Esophagus muscularis mucosa (tissue), 4 donors: ENCODE measurements at regions not wholly inside any gene's neighbourhood (a gene's known extent, or its start where the extent isn't known, plus 50 kb on each side); places are given as distances from the start of the nearest gene placed in this dataset.

Experiments used
- DNase-seq: peaks from one replicate; pipeline ENCODE4 v3.0.0-alpha.2; 2017; ENCODE audit errors: extremely low spot score
- H3K27ac ChIP-seq, 4 donors: fragments of 200-600 bp; sonication (generic); replicated peaks in 1 of 4; 1 replicate in 3 of 4; 2 replicates in 1 of 4; pipeline ENCODE4 v1.5.1; 2016 to 2019; ENCODE audit warnings: mild to moderate bottlenecking in 1 of 4
- H3K27me3 ChIP-seq, 4 donors: fragments of 200-600 bp; sonication (generic); one replicate each; pipeline versions ENCODE4 v1.5.1 to v1.6.0; 2016 to 2019
- H3K36me3 ChIP-seq, 4 donors: fragments of 200-600 bp; sonication (generic); one replicate each; pipeline ENCODE4 v1.5.1; 2016 to 2019
- H3K4me1 ChIP-seq, 4 donors: fragments of 200-600 bp; sonication (generic); one replicate each; pipeline ENCODE4 v1.5.1; 2016 to 2019
- H3K4me3 ChIP-seq, 4 donors: fragments of 200-600 bp; sonication (generic); 1 replicate in 2 of 4; 2 replicates in 2 of 4; pipeline ENCODE4 v1.5.1; 2016 to 2019; ENCODE audit warnings: mild to moderate bottlenecking in 4 of 4, moderate library complexity in 1 of 4
- H3K9me3 ChIP-seq, 4 donors: fragments of 200-600 bp; sonication (generic); 1 replicate in 3 of 4; 2 replicates in 1 of 4; pipeline ENCODE4 v1.5.1; 2016 to 2019
- CTCF ChIP-seq, 3 experiments: fragments of 200-600 bp in 2 of 3; fragments of 450-650 bp in 1 of 3; sonication (generic) in 2 of 3; IDR thresholded peaks; one replicate each; pipeline ENCODE4 v1.5.1; 2017 to 2019; ENCODE audit warnings: antibody characterized with exemption in 3 of 3, mild to moderate bottlenecking in 2 of 3, moderate library complexity in 1 of 3
- EP300 ChIP-seq: sonication (generic); formaldehyde crosslinking; IDR thresholded peaks from one replicate; pipeline ENCODE4 v1.6.1; 2017; ENCODE audit warnings: antibody characterized with exemption
- POLR2A ChIP-seq: fragments of 450-650 bp; IDR thresholded peaks from one replicate; pipeline ENCODE4 v1.6.1; 2017; ENCODE audit warnings: antibody characterized with exemption, moderate library complexity, mild to moderate bottlenecking, low read depth
- POLR2AphosphoS5 ChIP-seq, 2 donors: sonication (generic); formaldehyde crosslinking; IDR thresholded peaks; one replicate each; pipeline ENCODE4 v1.6.1; 2017; ENCODE audit warnings: antibody characterized with exemption in 2 of 2
- WGBS: methylation state at CpG from one replicate; pipeline ENCODE4 v1.1.5; 2018; 5-methylcytosine and 5-hydroxymethylcytosine counted together
- intact Hi-C: fragments of 100-400 bp; cut with DNase I; formaldehyde crosslinking; loops from one replicate; pipeline ENCODE4 v1.15.1; 2023

GRCh38 chr2:19552270-19552669, 193.8 kb upstream of the OSR1 start:
- H3K4me1 ChIP-seq = no peaks in the 10 kb centered on the region
- no peak for TF ChIP-seq CTCF (IDR thresholded peaks at IDR 0.05)
- TF ChIP-seq POLR2AphosphoS5 (IDR thresholded peaks at IDR 0.05) = no peak
- no peak for TF ChIP-seq POLR2A
- TF ChIP-seq EP300 = no peak
- intact Hi-C loops = no loop called here
- no peaks in the 10 kb centered on the region for H3K36me3 ChIP-seq
- H3K27ac ChIP-seq = no peak overlapping the region
- no peak overlapping the region for H3K4me3 ChIP-seq
- DNase-seq = no peak
- H3K27me3 ChIP-seq = no peaks in the 10 kb centered on the region
- WGBS = 65% methylated on average over 1 of the region's 1 CpG
- no peaks in the 10 kb centered on the region for H3K9me3 ChIP-seq

- Histone ChIP-seq H3K4me1 (no peaks in the 10 kb centered on the region), H3K27me3 (no peaks in the 10 kb centered on the region), H3K27ac (no peak overlapping the region), H3K36me3 (no peaks in the 10 kb centered on the region), H3K4me3 (no peak overlapping the region), H3K9me3 (no peaks in the 10 kb centered on the region)
- intact Hi-C loops = no loop called here
- DNase-seq = peak; percentile 45
- 80% methylated on average over 9 of the region's 9 CpGs for WGBS
- TF ChIP-seq POLR2AphosphoS5 (IDR thresholded peaks at IDR 0.05) = no peak
- no peak for TF ChIP-seq CTCF (IDR thresholded peaks at IDR 0.05)
- no peak for TF ChIP-seq EP300
- no peak for TF ChIP-seq POLR2A
Observed at GRCh38 chr2:19550750-19551149, 192.3 kb upstream of the OSR1 start.

GRCh38 chr2:19549821-19550220, 191.4 kb upstream of the OSR1 start:
- WGBS = 88% methylated on average over 1 of the region's 1 CpG
- Histone ChIP-seq H3K27ac (no peak overlapping the region), H3K4me1 (no peaks in the 10 kb centered on the region), H3K4me3 (no peak overlapping the region), H3K36me3 (no peaks in the 10 kb centered on the region), H3K27me3 (no peaks in the 10 kb centered on the region), H3K9me3 (no peaks in the 10 kb centered on the region)
- intact Hi-C loops = no loop called here
- no peak for TF ChIP-seq EP300
- TF ChIP-seq POLR2A = no peak
- TF ChIP-seq CTCF (IDR thresholded peaks at IDR 0.05) = no peak
- TF ChIP-seq POLR2AphosphoS5 (IDR thresholded peaks at IDR 0.05) = no peak
- no peak for DNase-seq

GRCh38 chr2:19548116-19548515, 189.7 kb upstream of the OSR1 start:
- Histone ChIP-seq H3K27me3 (no peaks in the 10 kb centered on the region), H3K4me3 (no peak overlapping the region), H3K27ac (no peak overlapping the region), H3K4me1 (no peaks in the 10 kb centered on the region), H3K9me3 (no peaks in the 10 kb centered on the region), H3K36me3 (no peaks in the 10 kb centered on the region)
- intact Hi-C loops = no loop called here
- TF ChIP-seq POLR2A (no peak), CTCF (IDR thresholded peaks at IDR 0.05) (no peak), POLR2AphosphoS5 (IDR thresholded peaks at IDR 0.05) (no peak), EP300 (no peak)
- no CpG with 5 or more reads among the region's 1 CpG for WGBS
- DNase-seq = peak; percentile 77

GRCh38 chr2:19547321-19547720, 188.9 kb upstream of the OSR1 start:
- no peak overlapping the region for H3K4me3 ChIP-seq
- no peak for DNase-seq
- intact Hi-C loops = no loop called here
- H3K9me3 ChIP-seq = no peaks in the 10 kb centered on the region
- H3K36me3 ChIP-seq = no peaks in the 10 kb centered on the region
- H3K4me1 ChIP-seq = no peaks in the 10 kb centered on the region
- H3K27ac ChIP-seq = no peak overlapping the region
- TF ChIP-seq CTCF (IDR thresholded peaks at IDR 0.05) = no peak
- no peaks in the 10 kb centered on the region for H3K27me3 ChIP-seq
